Liver (tissue), 8 donors: ENCODE measurements at regions not wholly inside any gene's neighbourhood (a gene's known extent, or its start where the extent isn't known, plus 50 kb on each side); places are given as distances from the start of the nearest gene placed in this dataset.

Experiments used
- DNase-seq: peaks from one replicate; pipeline ENCODE4 v3.0.0-alpha.2; 2017; ENCODE audit warnings: low spot score
- H3K27ac ChIP-seq, 2 donors: one replicate each; pipeline ENCODE4 v1.7.0; 2013; ENCODE audit warnings: inconsistent platforms in 2 of 2, low read length in 2 of 2, control low read depth in 1 of 2, low read depth in 1 of 2, mild to moderate bottlenecking in 1 of 2
- H3K27me3 ChIP-seq, 4 donors: one replicate each; pipeline versions ENCODE4 v1.6.1 to v1.7.0; 2013; ENCODE audit warnings: low read length in 3 of 4, inconsistent platforms in 1 of 4, mild to moderate bottlenecking in 1 of 4, moderate library complexity in 1 of 4; ENCODE audit not compliant: control insufficient read depth in 4 of 4, insufficient read depth in 4 of 4
- H3K36me3 ChIP-seq, 4 donors: one replicate each; pipeline versions ENCODE4 v1.6.1 to v1.7.0; 2013; ENCODE audit warnings: low read length in 3 of 4, mild to moderate bottlenecking in 3 of 4, low read depth in 1 of 4, moderate library complexity in 1 of 4; ENCODE audit not compliant: control insufficient read depth in 4 of 4, insufficient read depth in 3 of 4
- H3K4me1 ChIP-seq, 4 donors: one replicate each; pipeline versions ENCODE4 v1.6.1 to v1.7.0; 2013; ENCODE audit warnings: low read length in 3 of 4, mild to moderate bottlenecking in 3 of 4, moderate library complexity in 1 of 4; ENCODE audit not compliant: control insufficient read depth in 4 of 4, insufficient read depth in 4 of 4
- H3K4me3 ChIP-seq, 3 donors: one replicate each; pipeline versions ENCODE4 v1.6.1 to v1.7.0; 2013; ENCODE audit warnings: low read length in 3 of 3, control low read depth in 1 of 3, low read depth in 1 of 3, mild to moderate bottlenecking in 1 of 3
- H3K9ac ChIP-seq, 2 donors: one replicate each; pipeline ENCODE4 v1.7.0; 2013; ENCODE audit warnings: low read length in 2 of 2, mild to moderate bottlenecking in 2 of 2, moderate library complexity in 2 of 2, control low read depth in 1 of 2, low read depth in 1 of 2
- H3K9me3 ChIP-seq, 4 donors: one replicate each; pipeline versions ENCODE4 v1.6.1 to v1.7.0; 2013; ENCODE audit warnings: low read length in 3 of 4; ENCODE audit not compliant: control insufficient read depth in 4 of 4
- ATF3 ChIP-seq: IDR thresholded peaks from 2 replicates; pipeline ENCODE4 v1.6.1; 2016; ENCODE audit warnings: antibody characterized with exemption
- CTCF ChIP-seq: fragments of 150-350 bp; IDR thresholded peaks from 2 replicates; pipeline ENCODE4 v1.5.1; 2017; ENCODE audit warnings: improper control_type of control experiment, low read depth, low read length; ENCODE audit not compliant: missing input control
- EGR1 ChIP-seq, 2 donors: IDR thresholded peaks; 2 replicates each; pipeline ENCODE4 v1.6.1; 2016 to 2018; ENCODE audit warnings: antibody characterized with exemption in 2 of 2, low read depth in 2 of 2
- FOXA2 ChIP-seq: IDR thresholded peaks from 2 replicates; pipeline ENCODE4 v1.6.1; 2016; ENCODE audit warnings: antibody characterized with exemption
- GABPA ChIP-seq, 2 donors: IDR thresholded peaks in 1 of 2; conservative IDR thresholded peaks in 1 of 2; 2 replicates each; pipeline ENCODE4 v1.6.1; 2016; ENCODE audit warnings: antibody characterized with exemption in 2 of 2, mild to moderate bottlenecking in 1 of 2, moderate library complexity in 1 of 2
- HNF4A ChIP-seq, 2 donors: conservative IDR thresholded peaks; 2 replicates each; pipeline ENCODE4 v1.6.1; 2016; ENCODE audit warnings: antibody characterized with exemption in 2 of 2, mild to moderate bottlenecking in 2 of 2
- NR2F2 ChIP-seq: IDR thresholded peaks from 2 replicates; pipeline ENCODE4 v1.6.1; 2016; ENCODE audit warnings: antibody characterized with exemption
- RAD21 ChIP-seq, 2 donors: IDR thresholded peaks; 2 replicates each; pipeline ENCODE4 v1.6.1; 2016; ENCODE audit warnings: antibody characterized with exemption in 2 of 2, mild to moderate bottlenecking in 2 of 2
- REST ChIP-seq: IDR thresholded peaks from 2 replicates; pipeline ENCODE4 v1.6.1; 2016; ENCODE audit warnings: antibody characterized with exemption, mild to moderate bottlenecking
- SP1 ChIP-seq: IDR thresholded peaks from 2 replicates; pipeline ENCODE4 v1.6.1; 2018; ENCODE audit warnings: antibody characterized with exemption, mild to moderate bottlenecking
- TAF1 ChIP-seq: conservative IDR thresholded peaks from 2 replicates; pipeline ENCODE4 v1.6.1; 2016; ENCODE audit warnings: antibody characterized with exemption, mild to moderate bottlenecking
- YY1 ChIP-seq: IDR thresholded peaks from 2 replicates; pipeline ENCODE4 v1.6.1; 2016; ENCODE audit warnings: antibody characterized with exemption, mild to moderate bottlenecking
- WGBS: extraction: QIAGEN DNeasy Blood & Tissue Kit; methylation state at CpG from one replicate; pipeline ENCODE4 v1.1.7; 2013; 5-methylcytosine and 5-hydroxymethylcytosine counted together
- TF ChIP-seq, protein P1 (sequence below): IDR thresholded peaks from 2 replicates; pipeline ENCODE4 v1.6.1; 2016; ENCODE audit warnings: antibody characterized with exemption
- donor health status: healthy.
- donor health status: healthy.
- donor health status: healthy.
- donor health status: healthy.
- donor health status: healthy.

- TF ChIP-seq ATF3 = no peak
- no peak for TF ChIP-seq TAF1
Measured at GRCh38 chr13:85204668-85205344, 594.4 kb downstream of the SLITRK6 start (continued).

DNA sequence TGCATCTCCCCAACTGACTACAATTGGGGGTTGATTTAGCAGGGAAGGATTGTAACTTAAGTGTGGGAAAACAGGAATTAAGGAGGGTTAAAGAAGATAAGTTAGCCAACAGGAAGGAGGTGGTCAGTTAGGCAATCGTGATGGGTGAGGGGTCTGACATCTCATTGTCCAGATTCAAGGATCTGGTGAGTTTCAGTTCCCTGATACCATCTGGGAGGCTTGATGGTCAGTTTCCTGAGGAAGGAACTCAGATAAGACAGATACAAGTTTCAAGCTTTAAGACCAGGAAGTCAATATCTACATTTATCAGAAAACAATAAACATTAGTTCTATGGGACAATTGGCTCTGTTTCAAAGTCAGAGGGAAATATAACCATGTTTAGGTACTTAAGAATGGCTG is 601.8 kb downstream of the SLITRK6 start:
- Histone ChIP-seq H3K9me3 (peaks cover 0 to 2% (median 0%) of the 10 kb centered on the region in 4 donors), H3K27ac (no peak overlapping the region), H3K36me3 (no peaks in the 10 kb centered on the region), H3K4me1 (no peaks in the 10 kb centered on the region), H3K4me3 (no peak overlapping the region), H3K9ac (no peak overlapping the region), H3K27me3 (no peaks in the 10 kb centered on the region)
- WGBS = 43% methylated on average over 1 of the region's 1 CpG
- DNase-seq = no peak
- TF ChIP-seq FOXA2 (no peak), CTCF (no peak), GABPA (IDR thresholded peaks at IDR 0.05 in 1 of 2, conservative IDR thresholded peaks at IDR 0.05 in 1 of 2) (no peak), RAD21 (IDR thresholded peaks at IDR 0.05) (no peak), ATF3 (no peak), REST (no peak), HNF4A (conservative IDR thresholded peaks at IDR 0.05) (no peak), EGR1 (IDR thresholded peaks at IDR 0.05; ENCODE audit: low read depth in 2 of 2) (no peak), YY1 (no peak), SP1 (no peak), NR2F2 (no peak)
- TF ChIP-seq, protein P1, sequence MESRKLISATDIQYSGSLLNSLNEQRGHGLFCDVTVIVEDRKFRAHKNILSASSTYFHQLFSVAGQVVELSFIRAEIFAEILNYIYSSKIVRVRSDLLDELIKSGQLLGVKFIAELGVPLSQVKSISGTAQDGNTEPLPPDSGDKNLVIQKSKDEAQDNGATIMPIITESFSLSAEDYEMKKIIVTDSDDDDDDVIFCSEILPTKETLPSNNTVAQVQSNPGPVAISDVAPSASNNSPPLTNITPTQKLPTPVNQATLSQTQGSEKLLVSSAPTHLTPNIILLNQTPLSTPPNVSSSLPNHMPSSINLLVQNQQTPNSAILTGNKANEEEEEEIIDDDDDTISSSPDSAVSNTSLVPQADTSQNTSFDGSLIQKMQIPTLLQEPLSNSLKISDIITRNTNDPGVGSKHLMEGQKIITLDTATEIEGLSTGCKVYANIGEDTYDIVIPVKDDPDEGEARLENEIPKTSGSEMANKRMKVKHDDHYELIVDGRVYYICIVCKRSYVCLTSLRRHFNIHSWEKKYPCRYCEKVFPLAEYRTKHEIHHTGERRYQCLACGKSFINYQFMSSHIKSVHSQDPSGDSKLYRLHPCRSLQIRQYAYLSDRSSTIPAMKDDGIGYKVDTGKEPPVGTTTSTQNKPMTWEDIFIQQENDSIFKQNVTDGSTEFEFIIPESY = no peak
